IPS DF 6.9 (cell line): ENCODE measurements at regions not wholly inside any gene's neighbourhood (a gene's known extent, or its start where the extent isn't known, plus 50 kb on each side); places are given as distances from the start of the nearest gene placed in this dataset.

Source experiments
- DNase-seq: peaks from one replicate; pipeline ENCODE4 v3.0.0-alpha.2; 2013; ENCODE audit warnings: low read depth, low spot score
- H3K27ac ChIP-seq: one replicate; pipeline ENCODE4 v1.5.1; 2013; ENCODE audit warnings: low read length, control low read depth
- H3K27me3 ChIP-seq: 2 replicates; pipeline ENCODE4 v1.6.1; 2013; ENCODE audit warnings: mild to moderate bottlenecking, low read length; ENCODE audit not compliant: control insufficient read depth, insufficient read depth
- H3K36me3 ChIP-seq: 2 replicates; pipeline ENCODE4 v1.6.1; 2013; ENCODE audit warnings: low read length; ENCODE audit not compliant: control insufficient read depth, insufficient read depth
- H3K4me1 ChIP-seq: 2 replicates; pipeline ENCODE4 v1.6.1; 2013; ENCODE audit warnings: low read length; ENCODE audit not compliant: control insufficient read depth, insufficient read depth
- H3K4me3 ChIP-seq: 2 replicates; pipeline ENCODE4 v1.5.1; 2013; ENCODE audit warnings: mild to moderate bottlenecking, low read length
- H3K9me3 ChIP-seq: 2 replicates; pipeline ENCODE4 v1.6.1; 2013; ENCODE audit warnings: low read length, inconsistent platforms; ENCODE audit not compliant: control insufficient read depth, insufficient read depth
- WGBS: extraction: QIAGEN DNeasy Blood & Tissue Kit; methylation state at CpG from one replicate; pipeline ENCODE4 v1.1.7; 2013; ENCODE audit warnings: mixed read lengths, missing lambda C conversion rate; ENCODE audit not compliant: insufficient read length, insufficient coverage; 5-methylcytosine and 5-hydroxymethylcytosine counted together

- Histone ChIP-seq H3K9me3 (no peaks in the 10 kb centered on the region), H3K27ac (no peak overlapping the region), H3K36me3 (no peaks in the 10 kb centered on the region; the same call in 1 of the 2 replicates), H3K27me3 (no peaks in the 10 kb centered on the region), H3K4me1 (peaks cover 3% of the 10 kb centered on the region; the same call in 1 of the 2 replicates), H3K4me3 (no peak overlapping the region)
- WGBS = no CpG with 5 or more reads among the region's 8 CpGs
- no peak for DNase-seq
Observed at GRCh38 chr9:129346046-129346445, 168.0 kb upstream of the IER5L start.

DNA sequence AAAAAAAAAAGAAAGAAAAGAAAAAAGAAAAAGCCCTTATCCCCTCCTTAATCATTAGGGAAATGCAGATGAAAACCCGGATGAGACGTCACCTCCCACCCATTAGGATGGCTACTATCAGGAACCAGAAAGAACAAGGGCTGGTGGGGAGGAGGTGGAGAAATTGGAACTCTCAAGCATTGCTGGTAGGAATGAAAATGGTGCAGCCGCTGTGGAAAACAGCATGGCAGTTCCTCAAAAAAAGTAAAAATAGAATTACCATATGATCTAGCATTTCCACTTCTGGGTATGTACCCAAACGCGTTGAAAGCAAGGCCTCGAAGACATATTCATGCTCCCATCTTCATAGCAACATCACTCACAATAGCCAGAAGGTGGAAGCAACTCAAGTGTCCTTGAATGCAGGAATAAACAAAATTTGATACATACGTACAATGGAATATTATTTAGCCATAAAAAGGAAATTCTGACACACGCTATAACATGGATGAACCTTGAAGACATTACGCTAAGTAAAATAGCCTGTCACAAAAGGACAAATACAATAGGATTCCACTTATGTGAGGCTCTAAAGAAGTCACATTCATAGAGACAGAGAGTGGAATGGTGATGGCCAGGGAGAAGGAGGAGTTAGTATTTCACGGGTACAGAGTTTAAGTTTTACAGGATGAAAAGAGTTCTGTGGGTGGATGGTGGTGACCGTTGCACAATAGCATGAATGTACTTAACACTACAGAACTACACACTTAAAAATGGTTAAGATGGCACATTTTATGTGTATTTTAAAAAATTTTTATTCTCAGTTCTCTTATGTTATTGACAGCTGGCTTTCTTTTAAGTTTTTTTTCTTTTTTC is 166.8 kb upstream of the IER5L start:
- no peaks in the 10 kb centered on the region; the same call in 1 of the 2 replicates for H3K36me3 ChIP-seq
- no peaks in the 10 kb centered on the region for H3K27me3 ChIP-seq
- no peak for DNase-seq
- no peaks in the 10 kb centered on the region for H3K9me3 ChIP-seq
- H3K4me1 ChIP-seq = peaks cover 2% of the 10 kb centered on the region; the same call in 1 of the 2 replicates
- no CpG with 5 or more reads among the region's 11 CpGs for WGBS
- no peak overlapping the region for H3K4me3 ChIP-seq
- no peak overlapping the region for H3K27ac ChIP-seq

- no peak overlapping the region for H3K27ac ChIP-seq
- H3K36me3 ChIP-seq = no peaks in the 10 kb centered on the region; the same call in 1 of the 2 replicates
- no peak overlapping the region for H3K4me3 ChIP-seq
- no peaks in the 10 kb centered on the region for H3K27me3 ChIP-seq
- WGBS = no CpG with 5 or more reads among the region's 28 CpGs
- no peaks in the 10 kb centered on the region for H3K9me3 ChIP-seq
- DNase-seq = no peak
- peaks cover 4% of the 10 kb centered on the region for H3K4me1 ChIP-seq
Observed at GRCh38 chr9:129343424-129344375, 165.6 kb upstream of the IER5L start.

GRCh38 chr9:129342591-129343423 is 164.7 kb upstream of the IER5L start:
- Histone ChIP-seq H3K27me3 (no peaks in the 10 kb centered on the region), H3K4me3 (no peak overlapping the region), H3K36me3 (no peaks in the 10 kb centered on the region; the same call in 1 of the 2 replicates), H3K27ac (no peak overlapping the region), H3K4me1 (peaks cover 4% of the 10 kb centered on the region), H3K9me3 (no peaks in the 10 kb centered on the region)
- DNase-seq = no peak
- no CpG with 5 or more reads among the region's 16 CpGs for WGBS

DNA sequence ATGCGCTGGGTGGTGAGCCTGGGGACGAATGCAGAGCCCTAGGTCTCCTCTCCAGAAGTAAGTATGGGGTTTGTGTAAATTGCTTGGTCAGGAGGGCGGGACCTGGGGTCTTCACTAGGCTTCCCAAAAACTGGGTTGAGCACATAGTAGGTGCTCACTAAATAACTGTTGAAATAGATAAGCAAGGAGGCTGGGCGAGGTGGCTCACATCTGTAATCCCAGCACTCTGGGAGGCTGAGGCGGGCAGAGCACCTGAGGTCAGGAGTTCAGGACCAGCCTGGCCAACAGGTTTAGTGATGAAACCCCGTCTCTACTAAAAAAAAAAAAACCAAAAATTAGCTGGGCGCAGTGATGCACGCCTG is 163.9 kb upstream of the IER5L start:
- WGBS = no CpG with 5 or more reads among the region's 8 CpGs

GRCh38 chr9:129341171-129341986 is 163.3 kb upstream of the IER5L start:
- H3K27ac ChIP-seq = no peak overlapping the region
- H3K4me1 ChIP-seq = peaks cover 8% of the 10 kb centered on the region
- no peak for DNase-seq
- no peaks in the 10 kb centered on the region for H3K27me3 ChIP-seq
- WGBS = no CpG with 5 or more reads among the region's 30 CpGs
- H3K9me3 ChIP-seq = no peaks in the 10 kb centered on the region
- no peak overlapping the region for H3K4me3 ChIP-seq
- no peaks in the 10 kb centered on the region; the same call in 1 of the 2 replicates for H3K36me3 ChIP-seq

More for the DNA sequence above, 163.9 kb upstream of the IER5L start:
- H3K4me1 ChIP-seq = peaks cover 8% of the 10 kb centered on the region
- H3K9me3 ChIP-seq = no peaks in the 10 kb centered on the region
- H3K27me3 ChIP-seq = no peaks in the 10 kb centered on the region
- H3K4me3 ChIP-seq = no peak overlapping the region
- H3K36me3 ChIP-seq = no peaks in the 10 kb centered on the region; the same call in 1 of the 2 replicates
- H3K27ac ChIP-seq = no peak overlapping the region
- DNase-seq = no peak

DNA sequence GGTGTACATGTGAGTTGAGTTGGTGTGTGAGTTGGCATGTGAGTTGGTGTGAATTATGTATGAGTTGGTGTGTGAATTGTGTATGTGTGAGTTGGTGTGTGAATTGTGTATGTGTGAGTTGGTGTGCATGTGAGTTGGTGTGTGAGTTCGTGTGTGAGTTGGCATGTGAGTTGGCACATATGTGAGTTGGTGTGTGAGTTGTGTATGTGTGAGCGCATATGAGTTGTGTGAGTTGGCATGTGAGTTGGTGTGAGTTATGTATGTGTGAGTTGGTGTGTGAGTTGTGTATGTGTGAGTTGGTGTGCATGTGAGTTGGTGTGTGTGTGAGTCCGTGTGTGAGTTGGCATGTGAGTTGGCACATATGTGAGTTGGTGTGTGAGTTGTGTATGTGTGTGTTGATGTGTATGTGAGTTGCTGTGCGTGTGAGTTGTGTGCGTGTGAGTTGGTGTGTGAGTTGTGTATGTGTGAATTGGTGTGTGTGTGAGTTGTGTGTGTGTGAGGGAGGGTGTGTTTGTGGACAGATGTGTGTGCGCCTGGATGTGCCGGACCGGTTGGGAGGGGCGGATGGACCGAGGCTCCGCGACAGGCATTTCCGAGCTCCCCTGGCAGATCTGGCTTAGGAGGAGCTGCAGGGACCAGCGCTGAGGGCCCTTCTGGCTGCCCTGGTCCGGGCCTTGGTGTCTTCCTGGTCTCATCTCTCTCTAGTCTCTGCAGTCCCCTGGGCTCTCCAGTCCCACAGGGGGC is 162.5 kb upstream of the IER5L start:
- no peak overlapping the region for H3K27ac ChIP-seq
- no peaks in the 10 kb centered on the region for H3K27me3 ChIP-seq
- H3K4me3 ChIP-seq = no peak overlapping the region
- H3K4me1 ChIP-seq = peaks cover 13% of the 10 kb centered on the region
- no peaks in the 10 kb centered on the region for H3K9me3 ChIP-seq
- no peak for DNase-seq
- WGBS = 100% methylated on average over 6 of the region's 15 CpGs
- no peaks in the 10 kb centered on the region; the same call in 1 of the 2 replicates for H3K36me3 ChIP-seq

GRCh38 chr9:129339539-129340157 is 161.6 kb upstream of the IER5L start:
- no peak overlapping the region for H3K27ac ChIP-seq
- H3K36me3 ChIP-seq = no peaks in the 10 kb centered on the region; the same call in 1 of the 2 replicates
- no peaks in the 10 kb centered on the region for H3K27me3 ChIP-seq
- DNase-seq = no peak
- 100% methylated on average over 3 of the region's 3 CpGs for WGBS
- no peaks in the 10 kb centered on the region for H3K9me3 ChIP-seq
- peaks cover 16% of the 10 kb centered on the region for H3K4me1 ChIP-seq
- H3K4me3 ChIP-seq = no peak overlapping the region
